ENCODE measurements at regions not wholly inside any gene's neighbourhood (a gene's known extent, or its start where the extent isn't known, plus 50 kb on each side); places are given as distances from the start of the nearest gene placed in this dataset.

GRCh38 chr2:192775011-192775410 lies 580.3 kb upstream of the TMEFF2 start:
- no peak overlapping the region for H2AFZ ChIP-seq (ENCODE audit: low read length)
- no peaks in the 10 kb centered on the region for H3K9me3 ChIP-seq (ENCODE audit: low read length)
- no TSS peak for BruUV-seq (replicated peaks)
- ChIA-PET CTCF (ENCODE audit: unreplicated experiment) (no interaction called here), POLR2A (no interaction called here)
- H3K36me3 ChIP-seq (ENCODE audit: insufficient read depth, low read length), result no peaks in the 10 kb centered on the region
- TF ChIP-seq EZH2phosphoT487 (IDR thresholded peaks at IDR 0.05; ENCODE audit: borderline replicate concordance, low read depth, low read length) (no peak), CTCF (conservative IDR thresholded peaks at IDR 0.05; ENCODE audit: low read length) (no peak)
- no peaks in the 10 kb centered on the region for H3K4me1 ChIP-seq (ENCODE audit: insufficient read depth, low read length, poor library complexity, severe bottlenecking)
- no peaks in the 10 kb centered on the region for H3K79me2 ChIP-seq (ENCODE audit: insufficient read depth, low read depth, low read length)
- H3K4me2 ChIP-seq (ENCODE audit: low read length), result no peak overlapping the region
- no peak overlapping the region for H3K27ac ChIP-seq (ENCODE audit: low read depth, low read length, poor library complexity, severe bottlenecking)
- H4K20me1 ChIP-seq (ENCODE audit: insufficient read depth, low read length), result no peaks in the 10 kb centered on the region
- intact Hi-C loops (cut with micrococcal nuclease; ENCODE audit: unreplicated experiment), result no loop called here
- H3K9me2 ChIP-seq (ENCODE audit: insufficient read depth, low read length), result no peaks in the 10 kb centered on the region
- DNase-seq (ENCODE audit: low spot score), result no peak
- no peak overlapping the region for H3K4me3 ChIP-seq (ENCODE audit: low read depth, low read length, poor library complexity, severe bottlenecking)

GRCh38 chr2:192773044-192773443 lies 578.3 kb upstream of the TMEFF2 start:
- no peak for DNase-seq (ENCODE audit: low spot score)
- BruUV-seq (replicated peaks), result no TSS peak
- Histone ChIP-seq H3K9me2 (ENCODE audit: insufficient read depth, low read length) (no peaks in the 10 kb centered on the region), H3K36me3 (ENCODE audit: insufficient read depth, low read length) (no peaks in the 10 kb centered on the region), H3K9me3 (ENCODE audit: low read length) (no peaks in the 10 kb centered on the region), H3K4me1 (ENCODE audit: insufficient read depth, low read length, poor library complexity, severe bottlenecking) (no peaks in the 10 kb centered on the region), H3K4me2 (ENCODE audit: low read length) (no peak overlapping the region), H3K27ac (ENCODE audit: low read depth, low read length, poor library complexity, severe bottlenecking) (no peak overlapping the region), H3K79me2 (ENCODE audit: insufficient read depth, low read depth, low read length) (no peaks in the 10 kb centered on the region), H3K4me3 (ENCODE audit: low read depth, low read length, poor library complexity, severe bottlenecking) (no peak overlapping the region), H2AFZ (ENCODE audit: low read length) (no peak overlapping the region), H4K20me1 (ENCODE audit: insufficient read depth, low read length) (no peaks in the 10 kb centered on the region)
- TF ChIP-seq EZH2phosphoT487 (IDR thresholded peaks at IDR 0.05; ENCODE audit: borderline replicate concordance, low read depth, low read length), result no peak
- no peak for TF ChIP-seq CTCF (conservative IDR thresholded peaks at IDR 0.05; ENCODE audit: low read length)
- POLR2A ChIA-PET, result no interaction called here
- intact Hi-C loops (cut with micrococcal nuclease; ENCODE audit: unreplicated experiment), result no loop called here
- CTCF ChIA-PET (ENCODE audit: unreplicated experiment), result no interaction called here

- Histone ChIP-seq H3K9me3 (ENCODE audit: low read length) (no peaks in the 10 kb centered on the region), H3K4me1 (ENCODE audit: insufficient read depth, low read length, poor library complexity, severe bottlenecking) (no peaks in the 10 kb centered on the region), H3K4me2 (ENCODE audit: low read length) (no peak overlapping the region), H3K4me3 (ENCODE audit: low read depth, low read length, poor library complexity, severe bottlenecking) (no peak overlapping the region), H4K20me1 (ENCODE audit: insufficient read depth, low read length) (no peaks in the 10 kb centered on the region), H3K79me2 (ENCODE audit: insufficient read depth, low read depth, low read length) (no peaks in the 10 kb centered on the region), H3K9me2 (ENCODE audit: insufficient read depth, low read length) (no peaks in the 10 kb centered on the region), H3K27ac (ENCODE audit: low read depth, low read length, poor library complexity, severe bottlenecking) (no peak overlapping the region), H3K36me3 (ENCODE audit: insufficient read depth, low read length) (no peaks in the 10 kb centered on the region), H2AFZ (ENCODE audit: low read length) (no peak overlapping the region)
- POLR2A ChIA-PET, result interaction anchor here (0.9 kb wide), 1 partner anchor 10 kb away, joined by 3 read pairs; no protein-coding TSS in a partner anchor
- intact Hi-C loops (cut with micrococcal nuclease; ENCODE audit: unreplicated experiment), result no loop called here
- CTCF ChIA-PET (ENCODE audit: unreplicated experiment), result no interaction called here
- no peak for DNase-seq (ENCODE audit: low spot score)
- BruUV-seq (replicated peaks), result no TSS peak
- 0 out of 2 replicates have a peak, but pooled peaks have one; percentile 42 for TF ChIP-seq CTCF (conservative IDR thresholded peaks at IDR 0.05; ENCODE audit: low read length)
- no peak for TF ChIP-seq EZH2phosphoT487 (IDR thresholded peaks at IDR 0.05; ENCODE audit: borderline replicate concordance, low read depth, low read length)
Measured at GRCh38 chr2:192749611-192750200, 555.0 kb upstream of the TMEFF2 start.
